Tibial nerve (tissue), 3 donors: ENCODE measurements at regions not wholly inside any gene's neighbourhood (a gene's known extent, or its start where the extent isn't known, plus 50 kb on each side); places are given as distances from the start of the nearest gene placed in this dataset.

Experiments
- CTCF ChIP-seq, 5 experiments: fragments of 200-600 bp in 3 of 5; fragments of 450-650 bp in 2 of 5; sonication (generic) in 3 of 5; IDR thresholded peaks; one replicate each; pipeline ENCODE4 v1.5.1; 2016 to 2019; ENCODE audit warnings: antibody characterized with exemption in 5 of 5, mild to moderate bottlenecking in 3 of 5, moderate library complexity in 2 of 5
- POLR2A ChIP-seq, 2 donors: fragments of 450-650 bp; IDR thresholded peaks; one replicate each; pipeline ENCODE4 v1.6.1; 2017; ENCODE audit warnings: antibody characterized with exemption in 2 of 2, mild to moderate bottlenecking in 2 of 2, moderate library complexity in 2 of 2

DNA sequence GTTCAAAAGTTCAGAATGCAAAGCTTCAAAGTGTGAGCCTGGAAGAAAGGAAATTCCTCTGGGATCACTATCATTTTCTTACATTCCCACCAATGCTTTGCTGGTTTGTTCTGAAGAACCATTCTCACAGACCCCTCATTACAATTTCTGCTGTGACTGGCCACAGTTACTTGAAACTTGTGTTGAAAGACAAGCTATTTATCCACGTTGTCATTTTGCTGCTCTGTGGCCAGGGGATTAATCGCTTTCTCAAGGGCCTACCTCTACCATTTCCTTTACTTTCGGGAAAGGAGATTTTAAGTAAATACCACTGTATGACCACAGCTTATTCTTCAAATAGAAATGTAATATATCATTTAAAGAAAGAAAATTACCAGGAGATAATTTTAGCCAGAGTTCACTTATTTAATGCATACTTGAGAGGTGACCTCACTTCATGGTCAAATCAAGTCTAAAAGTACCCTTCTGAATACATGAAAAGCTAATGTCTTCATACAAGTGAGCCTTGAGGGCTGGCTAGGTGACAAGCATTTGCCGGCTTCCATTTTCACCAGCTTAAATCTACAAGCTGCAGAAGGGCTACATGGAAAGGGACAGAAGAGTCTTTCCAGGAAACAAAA is 69.8 kb upstream of the ROBO2 start:
- TF ChIP-seq CTCF (IDR thresholded peaks at IDR 0.05) (no peak), POLR2A (IDR thresholded peaks at IDR 0.05) (no peak)
